Liver (tissue), 8 donors: ENCODE measurements at regions not wholly inside any gene's neighbourhood (a gene's known extent, or its start where the extent isn't known, plus 50 kb on each side); places are given as distances from the start of the nearest gene placed in this dataset.

Source experiments
- DNase-seq: peaks from one replicate; pipeline ENCODE4 v3.0.0-alpha.2; 2017; ENCODE audit warnings: low spot score
- H3K27ac ChIP-seq, 2 donors: one replicate each; pipeline ENCODE4 v1.7.0; 2013; ENCODE audit warnings: inconsistent platforms in 2 of 2, low read length in 2 of 2, control low read depth in 1 of 2, low read depth in 1 of 2, mild to moderate bottlenecking in 1 of 2
- H3K27me3 ChIP-seq, 4 donors: one replicate each; pipeline versions ENCODE4 v1.6.1 to v1.7.0; 2013; ENCODE audit warnings: low read length in 3 of 4, inconsistent platforms in 1 of 4, mild to moderate bottlenecking in 1 of 4, moderate library complexity in 1 of 4; ENCODE audit not compliant: control insufficient read depth in 4 of 4, insufficient read depth in 4 of 4
- H3K36me3 ChIP-seq, 4 donors: one replicate each; pipeline versions ENCODE4 v1.6.1 to v1.7.0; 2013; ENCODE audit warnings: low read length in 3 of 4, mild to moderate bottlenecking in 3 of 4, low read depth in 1 of 4, moderate library complexity in 1 of 4; ENCODE audit not compliant: control insufficient read depth in 4 of 4, insufficient read depth in 3 of 4
- H3K4me1 ChIP-seq, 4 donors: one replicate each; pipeline versions ENCODE4 v1.6.1 to v1.7.0; 2013; ENCODE audit warnings: low read length in 3 of 4, mild to moderate bottlenecking in 3 of 4, moderate library complexity in 1 of 4; ENCODE audit not compliant: control insufficient read depth in 4 of 4, insufficient read depth in 4 of 4
- H3K4me3 ChIP-seq, 3 donors: one replicate each; pipeline versions ENCODE4 v1.6.1 to v1.7.0; 2013; ENCODE audit warnings: low read length in 3 of 3, control low read depth in 1 of 3, low read depth in 1 of 3, mild to moderate bottlenecking in 1 of 3
- H3K9ac ChIP-seq, 2 donors: one replicate each; pipeline ENCODE4 v1.7.0; 2013; ENCODE audit warnings: low read length in 2 of 2, mild to moderate bottlenecking in 2 of 2, moderate library complexity in 2 of 2, control low read depth in 1 of 2, low read depth in 1 of 2
- H3K9me3 ChIP-seq, 4 donors: one replicate each; pipeline versions ENCODE4 v1.6.1 to v1.7.0; 2013; ENCODE audit warnings: low read length in 3 of 4; ENCODE audit not compliant: control insufficient read depth in 4 of 4
- EGR1 ChIP-seq, 2 donors: IDR thresholded peaks; 2 replicates each; pipeline ENCODE4 v1.6.1; 2016 to 2018; ENCODE audit warnings: antibody characterized with exemption in 2 of 2, low read depth in 2 of 2
- FOXA1 ChIP-seq: IDR thresholded peaks from 2 replicates; pipeline ENCODE4 v1.6.1; 2016; ENCODE audit warnings: antibody characterized with exemption
- FOXA2 ChIP-seq: IDR thresholded peaks from 2 replicates; pipeline ENCODE4 v1.6.1; 2016; ENCODE audit warnings: antibody characterized with exemption
- GABPA ChIP-seq, 2 donors: IDR thresholded peaks in 1 of 2; conservative IDR thresholded peaks in 1 of 2; 2 replicates each; pipeline ENCODE4 v1.6.1; 2016; ENCODE audit warnings: antibody characterized with exemption in 2 of 2, mild to moderate bottlenecking in 1 of 2, moderate library complexity in 1 of 2
- HNF4A ChIP-seq, 2 donors: conservative IDR thresholded peaks; 2 replicates each; pipeline ENCODE4 v1.6.1; 2016; ENCODE audit warnings: antibody characterized with exemption in 2 of 2, mild to moderate bottlenecking in 2 of 2
- HNF4G ChIP-seq: IDR thresholded peaks from 2 replicates; pipeline ENCODE4 v1.6.1; 2016; ENCODE audit warnings: antibody characterized with exemption
- JUND ChIP-seq, 2 donors: IDR thresholded peaks; 2 replicates each; pipeline ENCODE4 v1.6.1; 2016; ENCODE audit warnings: antibody characterized with exemption in 2 of 2
- MAX ChIP-seq: IDR thresholded peaks from 2 replicates; pipeline ENCODE4 v1.6.1; 2016; ENCODE audit warnings: antibody characterized with exemption
- NR2F2 ChIP-seq: IDR thresholded peaks from 2 replicates; pipeline ENCODE4 v1.6.1; 2016; ENCODE audit warnings: antibody characterized with exemption
- RAD21 ChIP-seq, 2 donors: IDR thresholded peaks; 2 replicates each; pipeline ENCODE4 v1.6.1; 2016; ENCODE audit warnings: antibody characterized with exemption in 2 of 2, mild to moderate bottlenecking in 2 of 2
- REST ChIP-seq: IDR thresholded peaks from 2 replicates; pipeline ENCODE4 v1.6.1; 2016; ENCODE audit warnings: antibody characterized with exemption, mild to moderate bottlenecking
- RXRA ChIP-seq, 2 donors: IDR thresholded peaks; 2 replicates each; pipeline ENCODE4 v1.6.1; 2017 to 2018; ENCODE audit warnings: antibody characterized with exemption in 2 of 2, mild to moderate bottlenecking in 1 of 2
- SP1 ChIP-seq: IDR thresholded peaks from 2 replicates; pipeline ENCODE4 v1.6.1; 2018; ENCODE audit warnings: antibody characterized with exemption, mild to moderate bottlenecking
- TAF1 ChIP-seq: conservative IDR thresholded peaks from 2 replicates; pipeline ENCODE4 v1.6.1; 2016; ENCODE audit warnings: antibody characterized with exemption, mild to moderate bottlenecking
- YY1 ChIP-seq: IDR thresholded peaks from 2 replicates; pipeline ENCODE4 v1.6.1; 2016; ENCODE audit warnings: antibody characterized with exemption, mild to moderate bottlenecking
- WGBS: extraction: QIAGEN DNeasy Blood & Tissue Kit; methylation state at CpG from one replicate; pipeline ENCODE4 v1.1.7; 2013; 5-methylcytosine and 5-hydroxymethylcytosine counted together
- TF ChIP-seq, protein P1 (sequence below): IDR thresholded peaks from 2 replicates; pipeline ENCODE4 v1.6.1; 2016; ENCODE audit warnings: antibody characterized with exemption
- TF ChIP-seq, protein P2 (sequence below): IDR thresholded peaks from 2 replicates; pipeline ENCODE4 v1.6.1; 2016; ENCODE audit warnings: antibody characterized with exemption
- TF ChIP-seq, protein P3 (sequence below): fragments of 150-350 bp; IDR thresholded peaks from 2 replicates; pipeline ENCODE4 v1.5.1; 2017; ENCODE audit warnings: improper control_type of control experiment, low read depth, low read length; ENCODE audit not compliant: missing input control
- donor health status: healthy.
- donor health status: healthy.
- donor health status: healthy.
- donor health status: healthy.
- donor health status: healthy.

DNA sequence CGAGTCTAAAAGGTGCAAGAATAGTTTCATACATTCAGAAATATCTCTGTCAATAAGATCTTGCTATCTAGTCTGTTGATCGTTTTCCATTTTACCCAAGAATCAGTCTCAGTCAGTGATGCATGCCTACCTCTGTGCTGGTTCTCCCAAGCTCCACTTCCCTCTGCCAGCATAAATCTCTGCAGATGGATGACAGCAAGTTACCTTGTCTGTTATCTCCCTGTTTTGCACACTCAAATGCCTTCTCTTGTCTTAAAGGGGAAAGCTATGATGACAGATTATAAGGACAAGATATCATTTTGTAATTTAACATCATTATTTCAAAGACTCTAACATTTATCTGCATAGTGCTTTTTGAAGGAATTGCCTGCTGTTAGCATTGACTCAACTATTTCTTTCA, 802.1 kb upstream of the SEMA6A start:
- Histone ChIP-seq H3K27me3 (no peaks in the 10 kb centered on the region), H3K36me3 (no peaks in the 10 kb centered on the region), H3K4me1 (no peaks in the 10 kb centered on the region), H3K27ac (no peak overlapping the region), H3K4me3 (no peak overlapping the region), H3K9me3 (no peaks in the 10 kb centered on the region), H3K9ac (no peak overlapping the region)
- DNase-seq: no peak
- no peak for TF ChIP-seq REST
- no peak for TF ChIP-seq YY1
- no peak for TF ChIP-seq MAX
- TF ChIP-seq FOXA1: no peak
- TF ChIP-seq, protein P1, sequence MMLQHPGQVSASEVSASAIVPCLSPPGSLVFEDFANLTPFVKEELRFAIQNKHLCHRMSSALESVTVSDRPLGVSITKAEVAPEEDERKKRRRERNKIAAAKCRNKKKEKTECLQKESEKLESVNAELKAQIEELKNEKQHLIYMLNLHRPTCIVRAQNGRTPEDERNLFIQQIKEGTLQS: no peak
- no peak for TF ChIP-seq GABPA (IDR thresholded peaks at IDR 0.05 in 1 of 2, conservative IDR thresholded peaks at IDR 0.05 in 1 of 2)
- TF ChIP-seq HNF4A (conservative IDR thresholded peaks at IDR 0.05): no peak
- TF ChIP-seq, protein P2, sequence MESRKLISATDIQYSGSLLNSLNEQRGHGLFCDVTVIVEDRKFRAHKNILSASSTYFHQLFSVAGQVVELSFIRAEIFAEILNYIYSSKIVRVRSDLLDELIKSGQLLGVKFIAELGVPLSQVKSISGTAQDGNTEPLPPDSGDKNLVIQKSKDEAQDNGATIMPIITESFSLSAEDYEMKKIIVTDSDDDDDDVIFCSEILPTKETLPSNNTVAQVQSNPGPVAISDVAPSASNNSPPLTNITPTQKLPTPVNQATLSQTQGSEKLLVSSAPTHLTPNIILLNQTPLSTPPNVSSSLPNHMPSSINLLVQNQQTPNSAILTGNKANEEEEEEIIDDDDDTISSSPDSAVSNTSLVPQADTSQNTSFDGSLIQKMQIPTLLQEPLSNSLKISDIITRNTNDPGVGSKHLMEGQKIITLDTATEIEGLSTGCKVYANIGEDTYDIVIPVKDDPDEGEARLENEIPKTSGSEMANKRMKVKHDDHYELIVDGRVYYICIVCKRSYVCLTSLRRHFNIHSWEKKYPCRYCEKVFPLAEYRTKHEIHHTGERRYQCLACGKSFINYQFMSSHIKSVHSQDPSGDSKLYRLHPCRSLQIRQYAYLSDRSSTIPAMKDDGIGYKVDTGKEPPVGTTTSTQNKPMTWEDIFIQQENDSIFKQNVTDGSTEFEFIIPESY: no peak
- no peak for TF ChIP-seq RXRA (IDR thresholded peaks at IDR 0.05)
- no peak for TF ChIP-seq EGR1 (IDR thresholded peaks at IDR 0.05; ENCODE audit: low read depth in 2 of 2)
- TF ChIP-seq SP1: no peak
- TF ChIP-seq HNF4G: no peak
- TF ChIP-seq FOXA2: no peak
- no peak for TF ChIP-seq RAD21 (IDR thresholded peaks at IDR 0.05)
- no peak for TF ChIP-seq NR2F2
- TF ChIP-seq TAF1: no peak
- TF ChIP-seq, protein P3, sequence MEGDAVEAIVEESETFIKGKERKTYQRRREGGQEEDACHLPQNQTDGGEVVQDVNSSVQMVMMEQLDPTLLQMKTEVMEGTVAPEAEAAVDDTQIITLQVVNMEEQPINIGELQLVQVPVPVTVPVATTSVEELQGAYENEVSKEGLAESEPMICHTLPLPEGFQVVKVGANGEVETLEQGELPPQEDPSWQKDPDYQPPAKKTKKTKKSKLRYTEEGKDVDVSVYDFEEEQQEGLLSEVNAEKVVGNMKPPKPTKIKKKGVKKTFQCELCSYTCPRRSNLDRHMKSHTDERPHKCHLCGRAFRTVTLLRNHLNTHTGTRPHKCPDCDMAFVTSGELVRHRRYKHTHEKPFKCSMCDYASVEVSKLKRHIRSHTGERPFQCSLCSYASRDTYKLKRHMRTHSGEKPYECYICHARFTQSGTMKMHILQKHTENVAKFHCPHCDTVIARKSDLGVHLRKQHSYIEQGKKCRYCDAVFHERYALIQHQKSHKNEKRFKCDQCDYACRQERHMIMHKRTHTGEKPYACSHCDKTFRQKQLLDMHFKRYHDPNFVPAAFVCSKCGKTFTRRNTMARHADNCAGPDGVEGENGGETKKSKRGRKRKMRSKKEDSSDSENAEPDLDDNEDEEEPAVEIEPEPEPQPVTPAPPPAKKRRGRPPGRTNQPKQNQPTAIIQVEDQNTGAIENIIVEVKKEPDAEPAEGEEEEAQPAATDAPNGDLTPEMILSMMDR: no peak
- no peak for TF ChIP-seq JUND (IDR thresholded peaks at IDR 0.05)
- 44% methylated on average over 2 of the region's 2 CpGs for WGBS

DNA sequence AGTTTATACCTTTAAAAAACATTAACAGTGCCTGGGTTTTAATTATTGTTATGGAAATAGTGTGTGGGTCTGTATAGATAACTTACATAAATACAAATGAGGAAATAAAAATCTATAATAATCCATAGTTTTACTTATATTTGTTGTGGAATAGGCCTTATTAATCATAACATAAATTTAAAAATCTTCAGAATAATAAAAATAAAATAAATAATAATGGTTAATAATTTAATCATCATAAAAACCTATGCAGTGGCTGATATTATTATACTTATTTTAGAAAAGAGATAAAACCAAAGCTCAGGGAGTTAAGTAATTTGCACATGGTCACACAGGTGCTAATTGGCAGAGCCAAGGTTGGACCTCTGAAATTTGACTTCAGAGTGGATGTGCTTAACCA, 785.3 kb upstream of the SEMA6A start:
- Histone ChIP-seq H3K9me3 (no peaks in the 10 kb centered on the region), H3K9ac (no peak overlapping the region), H3K4me3 (no peak overlapping the region), H3K27me3 (no peaks in the 10 kb centered on the region), H3K27ac (no peak overlapping the region), H3K4me1 (no peaks in the 10 kb centered on the region), H3K36me3 (no peaks in the 10 kb centered on the region)
- TF ChIP-seq FOXA1 (no peak), TAF1 (no peak), NR2F2 (no peak), RAD21 (IDR thresholded peaks at IDR 0.05) (no peak)
- TF ChIP-seq, protein P1: no peak
- DNase-seq: no peak
